GM03348 (cell line): ENCODE measurements at regions not wholly inside any gene's neighbourhood (a gene's known extent, or its start where the extent isn't known, plus 50 kb on each side); places are given as distances from the start of the nearest gene placed in this dataset.

Experiments used
- DNase-seq: peaks from one replicate; pipeline ENCODE4 v3.0.0; 2012; ENCODE audit warnings: low spot score

DNA sequence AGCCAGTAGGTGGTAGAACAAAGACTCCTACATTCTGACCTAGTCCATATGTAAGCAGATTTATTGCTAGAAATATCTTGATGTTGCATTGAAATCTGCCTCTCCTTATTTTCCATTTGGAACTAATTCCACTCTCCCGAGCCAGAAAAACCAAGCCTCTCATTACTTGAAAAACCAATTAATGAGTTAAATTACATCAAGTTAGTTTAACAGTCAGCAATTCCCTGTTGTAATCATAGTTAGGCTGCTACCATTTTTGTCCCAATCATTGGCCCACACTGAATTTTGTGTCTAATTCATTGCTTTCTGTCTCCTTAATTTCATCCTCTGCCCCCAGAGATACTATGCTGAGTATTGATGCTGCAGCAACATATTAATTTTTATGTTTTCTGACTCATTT, 168.3 kb upstream of the TNP1 start:
- no peak for DNase-seq

GRCh38 chr2:217027414-217027813, 167.6 kb upstream of the TNP1 start:
- no peak for DNase-seq

GRCh38 chr2:217026569-217026968, 166.7 kb upstream of the TNP1 start:
- DNase-seq = no peak

- DNase-seq = no peak
Measured at GRCh38 chr2:217026161-217026560, 166.3 kb upstream of the TNP1 start.

- no peak for DNase-seq
Measured at GRCh38 chr2:217023611-217024010, 163.7 kb upstream of the TNP1 start.

- DNase-seq = no peak
Measured at GRCh38 chr2:217017456-217018252, 157.8 kb upstream of the TNP1 start.

GRCh38 chr2:217016796-217017419, 157.0 kb upstream of the TNP1 start:
- no peak for DNase-seq

DNA sequence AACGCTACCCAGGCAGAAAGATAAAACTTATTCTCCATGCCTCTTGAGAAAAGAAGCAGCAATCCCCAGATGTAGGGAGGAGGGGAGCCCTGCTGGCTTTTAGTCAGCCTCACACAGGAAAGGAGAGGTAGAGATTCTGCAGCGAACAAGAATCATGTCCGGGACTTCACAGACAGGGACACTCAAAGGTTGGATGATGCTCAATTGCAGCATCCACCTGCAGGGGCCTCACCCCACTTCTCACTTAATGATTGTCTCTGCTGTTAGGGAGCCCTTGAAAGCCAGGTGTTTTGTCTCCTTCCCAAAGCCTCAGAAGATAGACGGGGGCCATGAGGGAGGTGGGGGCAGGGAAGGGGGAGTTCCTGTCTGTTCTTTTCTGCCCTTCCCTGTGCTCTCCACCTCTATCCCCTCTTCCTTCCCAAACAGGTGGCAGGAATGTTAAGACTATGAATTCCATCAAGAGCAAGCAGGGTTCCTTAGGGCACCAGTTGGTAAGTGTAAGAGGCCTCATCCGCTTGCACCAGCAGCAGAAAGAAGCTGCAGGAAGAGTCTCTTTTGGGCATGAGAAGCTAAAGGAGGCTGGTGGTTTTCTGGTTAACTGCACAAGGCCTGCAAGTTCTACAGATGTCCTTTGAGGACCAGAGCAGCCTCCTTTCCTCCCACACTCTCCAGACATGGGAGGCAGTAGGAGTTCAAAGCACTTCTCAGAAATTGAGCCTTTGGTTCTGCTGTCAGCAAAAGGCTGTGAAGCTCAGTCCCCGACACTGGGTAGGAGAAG, 154.7 kb upstream of the TNP1 start:
- no peak for DNase-seq

- DNase-seq = no peak
Measured at GRCh38 chr2:217013926-217014325, 154.1 kb upstream of the TNP1 start.

GRCh38 chr2:217011576-217011975, 151.7 kb upstream of the TNP1 start:
- no peak for DNase-seq

- no peak for DNase-seq
Measured at GRCh38 chr2:217010173-217010572, 150.3 kb upstream of the TNP1 start.

- no peak for DNase-seq
Measured at GRCh38 chr2:217008794-217009193, 148.9 kb upstream of the TNP1 start.

- DNase-seq = no peak
Measured at GRCh38 chr2:217006217-217006616, 146.4 kb upstream of the TNP1 start.

GRCh38 chr2:217004656-217005055, 144.8 kb upstream of the TNP1 start:
- DNase-seq = no peak

- DNase-seq = no peak
Measured at GRCh38 chr2:217001740-217002139, 141.9 kb upstream of the TNP1 start.

DNA sequence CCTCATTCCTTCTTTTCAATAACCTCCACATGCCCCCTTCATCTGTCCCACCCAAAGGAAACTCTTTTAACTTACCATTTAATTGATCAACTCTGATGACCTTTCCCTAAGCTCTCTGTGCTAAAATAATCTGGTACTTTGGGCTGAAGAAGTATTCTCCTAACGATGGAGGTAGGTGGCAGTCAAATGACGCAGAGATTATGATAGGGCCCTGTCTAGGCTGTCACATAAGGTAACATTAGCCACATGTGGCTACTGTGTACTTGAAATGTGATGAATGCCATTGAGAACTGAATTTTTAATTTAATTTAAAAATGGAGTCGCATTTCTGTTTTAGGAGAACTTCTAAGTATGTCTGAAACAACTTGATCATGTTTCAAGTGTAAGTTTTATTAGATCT, 140.5 kb upstream of the TNP1 start:
- no peak for DNase-seq

- DNase-seq = no peak
Measured at GRCh38 chr2:216996279-216996845, 136.5 kb upstream of the TNP1 start.

- no peak for DNase-seq
Measured at GRCh38 chr2:216994353-216994854, 134.5 kb upstream of the TNP1 start.

- peak; percentile 26 for DNase-seq
Measured at GRCh38 chr2:216992056-216992675, 132.3 kb upstream of the TNP1 start.

GRCh38 chr2:216991563-216991962, 131.7 kb upstream of the TNP1 start:
- peak; percentile 38 for DNase-seq

GRCh38 chr2:216989340-216990129, 129.7 kb upstream of the TNP1 start:
- DNase-seq = no peak
